ENCODE measurements at regions not wholly inside any gene's neighbourhood (a gene's known extent, or its start where the extent isn't known, plus 50 kb on each side); places are given as distances from the start of the nearest gene placed in this dataset.

- TF ChIP-seq POLR2A (IDR thresholded peaks at IDR 0.05) (no peak), CTCF (IDR thresholded peaks at IDR 0.05) (no peak), POLR2AphosphoS5 (IDR thresholded peaks at IDR 0.05) (no peak)
Observed at GRCh38 chr3:158954420-158954819, 152.6 kb downstream of the MFSD1 start.
